HAP-1 (cell line): ENCODE measurements at regions not wholly inside any gene's neighbourhood (a gene's known extent, or its start where the extent isn't known, plus 50 kb on each side); places are given as distances from the start of the nearest gene placed in this dataset.

Experiments
- DNase-seq, 2 experiments: peaks; one replicate each; pipeline ENCODE4 v3.0.0-alpha.2; 2016 to 2020; ENCODE audit warnings: low spot score in 2 of 2
- H3K27me3 ChIP-seq: fragments of 250-450 bp; sonication (Bioruptor Pico); 2 replicates; pipeline ENCODE4 v1.5.1; 2020; ENCODE audit warnings: low read depth, mild to moderate bottlenecking, moderate library complexity
- H3K36me3 ChIP-seq: fragments of 250-450 bp; sonication (Bioruptor Pico); replicated peaks from 2 replicates; pipeline ENCODE4 v1.5.1; 2020; ENCODE audit warnings: mild to moderate bottlenecking
- H3K4me1 ChIP-seq: fragments of 250-450 bp; sonication (Bioruptor Pico); 2 replicates; pipeline ENCODE4 v1.5.1; 2020; ENCODE audit warnings: mild to moderate bottlenecking
- H3K4me3 ChIP-seq: fragments of 250-450 bp; sonication (Bioruptor Pico); 2 replicates; pipeline ENCODE4 v1.5.1; 2020; ENCODE audit warnings: mild to moderate bottlenecking, moderate library complexity
- H3K9me3 ChIP-seq: fragments of 250-450 bp; sonication (Bioruptor Pico); 2 replicates; pipeline ENCODE4 v1.5.1; 2020; ENCODE audit warnings: mild to moderate bottlenecking, moderate library complexity
- in situ Hi-C: fragments of 300-500 bp; cut with MboI; formaldehyde crosslinking; loops from 3 replicates; pipeline ENCODE4 v1.14.3; 2020; ENCODE audit warnings: low sequenced_read_pairs, inconsistent platforms, mixed read lengths

DNA sequence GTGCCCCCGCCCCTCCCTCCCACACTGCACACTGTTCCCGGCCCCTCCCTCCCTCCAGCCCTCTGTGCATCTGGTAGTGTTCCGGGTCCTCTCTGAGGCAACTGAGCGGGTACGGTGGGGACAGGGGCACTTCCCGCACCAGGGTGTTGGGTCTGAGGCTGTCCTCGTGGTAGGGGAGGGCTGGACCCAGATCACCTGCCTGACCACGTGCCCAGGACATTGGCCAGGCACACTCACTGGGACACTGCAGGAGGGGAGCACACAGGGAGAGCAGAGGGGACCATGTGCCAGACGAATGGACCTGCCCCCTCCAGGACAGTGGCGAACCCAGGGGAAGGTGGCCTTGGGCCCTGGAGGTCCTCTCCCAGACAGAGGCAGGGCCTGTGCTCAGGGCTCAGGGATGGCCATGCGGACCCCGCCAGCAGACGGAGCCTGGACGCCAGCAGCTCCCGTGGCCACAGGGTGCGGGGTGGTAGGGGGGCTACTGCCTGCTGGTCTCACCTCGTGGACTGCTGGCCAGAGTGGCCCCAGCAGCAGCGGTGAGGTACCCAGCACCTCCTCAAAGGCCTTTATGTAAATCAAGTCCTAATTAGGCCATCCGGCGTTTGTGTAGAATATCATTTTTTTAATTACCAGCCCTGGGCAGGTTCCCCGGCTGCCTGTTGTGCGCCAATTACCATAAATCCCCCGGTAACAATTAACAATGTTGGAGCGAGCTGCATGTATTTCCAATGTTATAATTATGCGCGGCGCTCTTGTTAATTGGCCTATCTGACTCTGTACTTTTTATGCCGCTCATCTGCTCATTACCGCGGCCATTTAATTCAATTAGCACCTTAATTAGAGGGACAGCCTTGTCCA, 106.9 kb downstream of the FAM53A start:
- Histone ChIP-seq H3K4me1 (peaks cover 15% of the 10 kb centered on the region), H3K36me3 (no peaks in the 10 kb centered on the region), H3K4me3 (no peak overlapping the region), H3K9me3 (no peaks in the 10 kb centered on the region), H3K27me3 (no peaks in the 10 kb centered on the region)
- DNase-seq = no peak
- in situ Hi-C loops = no loop called here

DNA sequence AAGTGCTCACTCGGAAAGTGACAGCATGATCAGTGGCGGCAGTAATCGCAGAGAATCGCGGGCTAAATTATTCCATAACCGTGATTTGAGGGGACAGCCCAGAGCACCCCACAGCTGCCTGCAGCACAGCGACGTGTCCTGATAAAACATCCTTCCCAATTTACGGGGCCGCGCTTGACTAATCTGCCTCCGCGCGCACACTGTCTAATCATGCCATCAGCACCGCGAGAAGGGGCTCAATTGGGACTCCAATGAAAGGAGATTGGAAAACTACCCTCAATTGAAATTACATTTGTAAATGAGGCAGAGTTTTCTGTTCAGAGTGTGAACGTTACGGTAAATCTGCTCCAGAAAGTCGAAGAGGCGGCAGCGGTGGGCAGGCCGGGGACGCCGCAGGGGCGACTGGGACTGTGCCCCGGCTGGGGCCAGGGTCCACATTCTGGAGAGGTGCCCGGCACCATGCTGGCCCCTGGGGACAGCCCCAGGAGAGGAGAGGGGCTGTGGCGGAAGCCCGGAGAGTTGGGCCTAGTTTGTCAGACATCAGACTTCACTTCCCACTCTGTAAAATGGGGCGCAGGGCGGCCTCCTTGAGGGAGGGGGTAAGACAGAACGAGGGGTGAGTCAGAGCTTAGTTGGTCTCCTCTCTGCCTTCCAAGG, 107.7 kb downstream of the FAM53A start:
- peaks cover 19% of the 10 kb centered on the region for H3K4me1 ChIP-seq
- H3K9me3 ChIP-seq = no peaks in the 10 kb centered on the region
- H3K27me3 ChIP-seq = no peaks in the 10 kb centered on the region
- no peak for DNase-seq
- H3K36me3 ChIP-seq = no peaks in the 10 kb centered on the region
- H3K4me3 ChIP-seq = no peak overlapping the region
- in situ Hi-C loops = no loop called here

DNA sequence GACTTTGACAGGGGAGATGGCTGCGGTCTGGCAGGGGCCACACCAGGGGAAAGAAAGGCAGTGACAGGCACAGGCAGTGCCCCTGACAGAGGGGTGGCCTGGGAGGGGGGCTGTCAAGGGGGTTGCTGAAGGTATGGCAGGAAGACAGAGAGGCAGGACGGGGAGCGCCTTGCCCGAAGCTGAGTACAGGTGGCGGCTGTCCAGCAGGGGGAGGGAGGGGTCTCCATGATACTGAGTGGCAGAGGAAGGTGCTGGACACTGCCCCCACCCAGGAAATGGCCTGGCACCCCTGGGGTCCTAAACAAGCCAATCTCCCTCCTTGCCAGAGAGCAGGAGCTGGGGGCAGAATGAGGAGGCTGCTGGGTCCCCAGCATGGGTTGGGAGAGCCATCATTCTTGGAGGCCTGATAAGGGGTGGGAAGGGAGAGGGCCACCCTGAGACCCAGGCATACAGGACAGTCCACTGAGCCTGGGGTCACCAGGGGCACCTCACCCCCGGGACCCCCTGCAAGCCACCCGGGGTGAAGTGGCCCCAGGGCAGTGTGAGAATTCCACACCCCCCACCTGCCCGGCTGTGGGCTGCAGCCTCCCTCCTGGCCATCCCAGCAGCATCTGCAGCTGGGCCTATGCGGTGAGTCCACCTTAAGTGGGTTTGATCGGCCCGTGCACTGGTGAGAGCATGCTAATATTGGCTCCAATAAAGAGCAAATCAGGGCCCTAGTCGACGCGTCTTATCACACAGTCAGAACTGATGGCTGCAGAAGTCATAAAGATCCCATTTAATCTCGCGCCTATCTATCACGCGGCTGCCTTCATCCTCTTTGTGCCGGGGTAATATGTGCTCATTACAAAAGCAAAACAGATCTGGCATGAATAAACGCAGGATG, 108.5 kb downstream of the FAM53A start:
- no peaks in the 10 kb centered on the region for H3K36me3 ChIP-seq
- no peak for DNase-seq
- peaks cover 17% of the 10 kb centered on the region for H3K4me1 ChIP-seq
- in situ Hi-C loops = no loop called here
- no peaks in the 10 kb centered on the region for H3K27me3 ChIP-seq
- no peak overlapping the region for H3K4me3 ChIP-seq
- H3K9me3 ChIP-seq = no peaks in the 10 kb centered on the region

DNA sequence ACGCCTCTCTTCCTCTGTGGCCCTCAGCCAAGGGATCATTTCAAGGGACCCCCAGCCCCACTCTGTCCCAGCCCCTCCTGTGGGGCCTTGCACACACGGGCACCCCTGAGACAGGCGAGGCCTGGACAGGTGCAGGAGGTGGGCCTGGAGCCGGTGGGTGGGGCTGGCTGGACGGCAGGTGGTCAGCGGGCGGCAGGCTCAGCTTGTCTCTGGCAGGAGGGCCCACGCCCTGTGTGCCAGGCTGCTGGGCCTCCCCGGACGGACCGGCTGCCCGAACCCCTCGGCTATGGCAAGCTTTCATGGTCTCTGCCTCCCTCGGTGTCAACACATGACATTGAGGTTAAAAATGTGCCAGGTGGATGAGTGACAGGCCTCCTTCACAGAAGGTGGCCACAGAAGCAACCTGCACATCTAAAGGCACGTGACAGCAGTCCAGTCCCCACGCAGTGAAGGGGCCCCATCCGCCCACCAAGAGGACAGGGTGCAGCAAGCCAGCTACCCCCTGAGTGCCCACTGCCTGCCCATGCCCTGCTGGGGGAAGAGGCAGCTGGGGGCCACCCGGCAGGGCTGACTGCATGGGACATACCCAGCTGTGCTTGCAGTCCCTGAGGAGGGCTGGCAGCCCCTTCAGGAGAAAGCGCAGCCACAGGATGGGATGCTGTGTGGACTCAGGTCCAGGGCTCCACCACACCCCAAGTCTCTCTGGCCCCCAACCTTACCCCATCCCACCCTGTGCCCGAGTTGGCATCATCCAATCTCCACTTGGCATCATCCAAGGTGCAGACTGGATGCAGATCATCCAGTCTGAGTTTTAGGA, 109.3 kb downstream of the FAM53A start:
- no peaks in the 10 kb centered on the region for H3K27me3 ChIP-seq
- H3K4me3 ChIP-seq = no peak overlapping the region
- no peaks in the 10 kb centered on the region for H3K36me3 ChIP-seq
- in situ Hi-C loops = no loop called here
- peaks cover 16% of the 10 kb centered on the region for H3K4me1 ChIP-seq
- no peaks in the 10 kb centered on the region for H3K9me3 ChIP-seq
- no peak for DNase-seq

DNA sequence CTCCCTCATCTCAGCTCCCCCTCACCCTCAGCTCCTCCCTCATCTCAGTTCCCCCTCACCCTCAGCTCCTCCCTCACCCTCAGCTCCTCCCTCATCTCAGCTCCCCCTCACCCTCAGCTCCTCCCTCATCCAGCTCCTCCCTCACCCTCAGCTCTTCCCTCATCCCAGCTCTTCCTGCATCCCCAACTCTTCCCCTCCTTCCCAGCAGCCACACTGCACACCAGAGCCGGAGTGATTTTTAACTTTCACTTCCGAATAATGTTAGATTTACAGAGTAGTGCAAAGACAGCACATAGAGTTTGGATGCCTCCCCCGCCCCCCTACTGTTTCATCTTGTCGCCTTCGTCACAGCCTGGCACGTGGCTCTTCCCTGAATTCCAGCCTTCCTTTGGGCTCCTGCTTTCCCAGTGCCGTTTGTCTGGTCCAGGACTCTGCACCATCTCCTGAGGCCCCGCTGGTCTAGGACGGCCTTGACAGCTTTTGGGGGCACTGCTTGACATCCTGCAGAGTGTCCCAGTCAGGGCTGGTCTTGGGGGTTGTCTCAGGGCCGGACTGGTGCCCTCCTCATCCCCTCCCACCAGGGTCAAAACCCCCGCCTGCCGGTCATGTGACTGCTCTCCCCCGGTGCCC, 110.2 kb downstream of the FAM53A start:
- no peak for DNase-seq
- Histone ChIP-seq H3K36me3 (no peaks in the 10 kb centered on the region), H3K4me3 (no peak overlapping the region), H3K4me1 (peaks cover 12% of the 10 kb centered on the region), H3K9me3 (no peaks in the 10 kb centered on the region), H3K27me3 (no peaks in the 10 kb centered on the region)
- in situ Hi-C loops = no loop called here

DNA sequence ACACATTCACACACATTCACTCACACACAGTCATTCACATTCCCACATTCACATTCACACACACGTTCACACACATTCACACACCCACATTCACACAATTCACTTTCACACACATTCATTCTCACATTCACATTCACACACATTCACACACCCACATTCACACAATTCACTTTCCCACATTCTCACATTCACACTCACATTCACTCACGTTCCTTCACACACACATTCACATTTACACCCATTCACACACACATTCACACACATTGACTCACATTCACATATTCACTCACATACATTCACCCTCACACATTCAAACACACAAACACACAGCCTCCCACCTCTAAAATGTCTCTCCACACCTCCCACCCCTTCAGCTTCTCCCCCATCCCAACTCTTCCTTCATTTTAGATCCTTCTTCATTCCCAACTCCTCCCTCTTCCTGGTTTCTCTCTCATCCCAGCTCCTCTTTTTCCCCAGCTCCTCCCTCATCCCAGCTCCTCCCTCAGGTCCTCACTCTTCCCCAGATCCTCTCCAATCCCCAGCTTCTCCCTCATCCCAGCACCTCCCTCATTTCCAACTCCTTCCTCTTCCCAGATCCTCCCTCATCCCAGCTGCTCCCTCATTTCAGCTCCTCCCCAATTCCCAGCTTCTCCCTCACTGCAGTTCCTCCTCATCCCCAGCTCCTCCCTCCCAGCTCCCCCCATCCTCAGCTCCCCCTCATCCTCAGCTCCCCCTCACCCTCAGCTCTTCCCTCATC, 111.0 kb downstream of the FAM53A start:
- DNase-seq = no peak
- in situ Hi-C loops = no loop called here
- Histone ChIP-seq H3K27me3 (no peaks in the 10 kb centered on the region), H3K4me3 (no peak overlapping the region), H3K9me3 (no peaks in the 10 kb centered on the region), H3K4me1 (peaks cover 13% of the 10 kb centered on the region), H3K36me3 (no peaks in the 10 kb centered on the region)

DNA sequence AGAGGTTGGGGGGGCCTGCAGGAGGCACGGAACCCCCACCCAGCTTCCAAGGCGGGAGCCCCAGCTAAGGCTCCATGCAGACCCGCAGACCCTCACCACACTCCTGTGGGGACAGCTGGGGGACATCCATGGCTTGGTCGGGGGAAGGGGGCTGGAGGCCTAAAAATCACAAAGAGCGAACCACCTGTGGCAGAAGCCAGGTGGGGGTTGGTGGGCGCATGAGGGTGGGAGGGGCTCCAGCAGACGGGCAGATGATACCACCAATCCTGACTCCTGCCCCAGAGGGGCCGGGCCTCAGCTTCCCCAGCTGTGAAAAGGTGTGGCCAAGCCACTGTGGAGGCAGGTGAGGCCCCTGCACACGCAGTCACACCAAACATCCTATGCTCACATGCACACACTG, 111.6 kb downstream of the FAM53A start:
- no peaks in the 10 kb centered on the region for H3K36me3 ChIP-seq
- H3K4me1 ChIP-seq = peaks cover 19% of the 10 kb centered on the region
- H3K27me3 ChIP-seq = no peaks in the 10 kb centered on the region
- H3K9me3 ChIP-seq = no peaks in the 10 kb centered on the region
- H3K4me3 ChIP-seq = no peak overlapping the region
- in situ Hi-C loops = no loop called here
- peak in 1 of 2 experiments; percentile 47 for DNase-seq

DNA sequence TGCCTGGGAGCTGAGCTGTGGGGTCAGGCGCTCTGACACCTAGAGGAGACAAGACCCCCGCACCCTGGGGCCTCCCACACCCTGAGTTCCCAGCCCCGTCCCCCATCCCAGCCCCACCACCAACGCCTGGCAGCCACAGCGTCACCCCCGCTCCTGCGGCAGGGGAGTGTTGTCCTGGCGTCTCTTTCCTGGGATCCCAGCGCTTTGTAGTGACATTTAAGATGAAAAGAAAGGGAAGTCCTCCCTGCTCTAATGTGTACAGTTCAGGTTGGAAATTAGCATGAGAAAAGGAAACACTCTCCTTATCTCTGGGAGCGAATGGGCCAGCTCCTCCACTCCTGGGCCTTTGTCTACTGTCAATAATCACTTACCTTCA, 112.1 kb downstream of the FAM53A start:
- no peak overlapping the region for H3K4me3 ChIP-seq
- in situ Hi-C loops = no loop called here
- H3K36me3 ChIP-seq = no peaks in the 10 kb centered on the region
- H3K27me3 ChIP-seq = no peaks in the 10 kb centered on the region
- DNase-seq = peak; percentile 60 to 90
- no peaks in the 10 kb centered on the region for H3K9me3 ChIP-seq
- peaks cover 20% of the 10 kb centered on the region for H3K4me1 ChIP-seq

DNA sequence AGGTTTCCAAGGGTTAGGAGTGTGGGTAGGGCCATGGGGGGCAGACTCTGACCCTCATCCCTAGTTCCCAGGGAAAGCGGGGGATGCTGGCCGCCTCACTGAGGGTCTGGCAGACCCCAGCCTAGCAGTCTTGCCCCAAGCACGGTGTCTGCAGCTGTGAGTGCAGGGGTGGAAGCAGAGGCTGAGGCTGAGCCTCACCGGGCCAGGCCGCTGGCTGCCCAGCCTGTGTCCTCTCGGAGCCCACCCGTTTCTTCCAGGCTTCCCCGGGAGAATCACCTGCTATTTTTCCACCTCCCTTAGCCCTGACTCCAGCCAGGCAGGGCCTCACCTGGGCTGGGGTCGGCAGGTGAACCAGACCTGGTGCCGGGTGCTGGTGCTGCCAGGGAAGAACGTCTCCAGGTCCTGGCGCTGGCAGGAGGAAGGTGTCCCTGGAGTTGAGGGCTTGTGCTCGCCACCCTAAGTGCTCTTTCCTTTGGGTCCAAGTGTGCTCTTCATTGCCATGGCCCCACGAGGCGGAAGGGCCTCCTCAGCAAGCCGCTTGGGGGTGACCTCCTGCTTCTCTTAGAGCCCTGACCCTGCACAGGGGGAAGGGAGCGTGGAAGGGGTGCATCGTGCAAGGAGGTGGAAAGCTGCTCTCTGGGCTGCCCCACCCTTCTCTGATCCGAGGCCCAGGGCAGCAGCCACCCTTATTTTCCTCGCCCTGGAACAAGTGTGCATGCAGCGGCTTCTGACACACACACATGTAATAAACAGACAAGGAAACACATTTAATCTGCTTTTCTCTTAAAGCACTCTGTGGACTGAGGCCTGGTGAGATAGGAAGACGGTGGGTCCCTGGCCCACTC, 112.7 kb downstream of the FAM53A start:
- Histone ChIP-seq H3K9me3 (no peaks in the 10 kb centered on the region), H3K4me3 (no peak overlapping the region), H3K4me1 (peaks cover 20% of the 10 kb centered on the region), H3K27me3 (no peaks in the 10 kb centered on the region), H3K36me3 (no peaks in the 10 kb centered on the region)
- no peak for DNase-seq
- in situ Hi-C loops = no loop called here

DNA sequence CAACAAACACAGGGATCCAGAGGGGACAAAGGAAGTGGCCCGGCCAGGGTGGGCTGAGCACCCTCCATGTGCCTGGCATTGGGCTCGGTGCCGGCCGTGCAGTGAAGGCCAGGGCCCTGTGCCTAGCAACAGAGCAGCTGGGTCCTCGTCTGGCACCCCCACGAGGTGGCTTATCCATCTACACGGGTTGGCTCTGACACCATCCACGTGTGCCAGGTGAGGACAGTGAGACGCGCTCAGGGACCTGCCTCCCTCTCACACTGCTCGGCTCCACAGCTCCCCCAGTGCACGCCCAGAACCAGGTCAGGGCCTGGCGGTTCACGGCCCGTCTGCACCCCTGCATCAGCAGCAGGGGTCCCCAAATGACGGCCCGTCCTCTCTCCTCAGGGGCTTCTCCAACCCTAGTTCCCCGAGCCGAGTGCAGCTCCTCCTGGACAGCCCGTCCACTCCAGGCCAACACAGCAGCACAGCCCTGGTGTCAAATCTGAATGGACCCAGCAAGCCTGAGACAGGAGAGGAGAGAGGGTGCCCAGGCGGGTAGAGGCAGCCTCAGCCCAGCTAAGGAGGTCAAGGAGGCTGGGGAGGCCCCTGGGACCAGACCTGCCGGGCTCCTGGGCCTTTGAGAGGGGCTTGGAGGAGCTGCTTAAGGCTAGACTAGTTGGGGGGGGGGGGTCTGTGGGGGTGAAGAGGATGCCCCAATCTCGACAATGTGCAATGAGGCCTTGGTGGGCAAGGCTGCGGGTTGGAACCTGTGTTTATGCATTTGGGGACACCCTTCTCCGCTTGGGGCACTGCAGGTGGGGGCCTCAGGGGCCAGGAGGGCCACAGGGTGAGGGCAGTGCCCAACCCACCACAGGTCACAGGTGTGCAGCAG, 113.6 kb downstream of the FAM53A start:
- H3K4me3 ChIP-seq = no peak overlapping the region
- H3K4me1 ChIP-seq = peaks cover 20% of the 10 kb centered on the region
- no peaks in the 10 kb centered on the region for H3K27me3 ChIP-seq
- no peak for DNase-seq
- no peaks in the 10 kb centered on the region for H3K36me3 ChIP-seq
- H3K9me3 ChIP-seq = no peaks in the 10 kb centered on the region
- in situ Hi-C loops = no loop called here

DNA sequence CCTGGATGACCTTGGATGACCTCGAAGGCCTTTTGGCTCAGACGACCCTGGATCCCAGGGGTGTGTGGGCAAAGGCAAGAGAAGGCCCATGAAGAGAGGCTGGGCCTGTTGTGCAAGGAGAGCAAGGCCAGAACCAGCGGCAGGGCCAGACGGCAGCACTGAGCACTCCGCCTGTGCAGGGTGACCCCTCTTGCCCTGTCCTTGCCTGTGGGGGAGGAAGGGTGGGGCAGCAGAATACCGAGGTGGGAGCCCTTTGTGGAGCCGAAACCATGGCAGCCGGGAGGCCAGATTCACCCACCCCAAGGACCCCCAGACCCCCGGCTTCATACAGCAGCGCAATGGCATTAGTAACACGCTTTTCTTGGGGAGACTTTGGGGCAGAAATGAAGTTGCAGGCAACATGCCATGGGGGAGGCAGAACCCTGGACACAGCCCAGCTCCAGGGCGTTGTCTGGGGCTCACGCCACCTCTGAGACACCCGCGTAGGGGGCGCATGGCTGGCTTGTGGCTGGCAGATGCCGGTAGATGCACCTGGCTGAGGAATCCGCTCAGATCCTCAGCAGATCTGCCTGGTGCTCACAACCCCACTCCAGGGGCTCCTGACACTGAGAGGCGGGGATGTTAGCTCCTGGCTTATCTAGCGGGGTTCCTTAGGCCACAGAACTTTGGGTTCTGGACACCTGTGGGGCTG, 114.5 kb downstream of the FAM53A start:
- H3K36me3 ChIP-seq = no peaks in the 10 kb centered on the region
- no peak for DNase-seq
- H3K27me3 ChIP-seq = peaks cover 6% of the 10 kb centered on the region; the same call in 1 of the 2 replicates
- no peak overlapping the region for H3K4me3 ChIP-seq
- in situ Hi-C loops = no loop called here
- H3K9me3 ChIP-seq = no peaks in the 10 kb centered on the region
- peaks cover 20% of the 10 kb centered on the region for H3K4me1 ChIP-seq
